CD4-positive, CD25-positive, alpha-beta regulatory T cell (primary cell): ENCODE measurements at regions not wholly inside any gene's neighbourhood (a gene's known extent, or its start where the extent isn't known, plus 50 kb on each side); places are given as distances from the start of the nearest gene placed in this dataset.

Source experiments
- ATAC-seq, 2 donors: fragments of 150-1000 bp; cut with Tn5 transposase; one replicate each; pipeline ENCODE4 v1.10.0; 2021; ENCODE audit warnings: low read depth in 2 of 2, moderate number of reproducible peaks in 2 of 2, moderate library complexity in 1 of 2
- DNase-seq, 3 donors: peaks; one replicate each; pipeline versions ENCODE4 v3.0.0 to v3.0.0-alpha.2; 2012 to 2022; ENCODE audit warnings: mixed read lengths in 1 of 3
- H3K27ac ChIP-seq: one replicate; pipeline ENCODE4 v1.7.0; 2013; ENCODE audit warnings: mild to moderate bottlenecking, low read length; ENCODE audit not compliant: insufficient read depth, poor library complexity, severe bottlenecking
- H3K27me3 ChIP-seq: one replicate; pipeline ENCODE4 v1.7.0; 2013; ENCODE audit warnings: low read length; ENCODE audit not compliant: control insufficient read depth, insufficient read depth
- H3K36me3 ChIP-seq: one replicate; pipeline ENCODE4 v1.7.0; 2013; ENCODE audit warnings: mild to moderate bottlenecking, low read length, moderate library complexity; ENCODE audit not compliant: control insufficient read depth, insufficient read depth
- H3K4me1 ChIP-seq: 2 replicates; pipeline ENCODE4 v1.7.0; 2013; ENCODE audit warnings: mild to moderate bottlenecking, low read length; ENCODE audit not compliant: insufficient read depth, control insufficient read depth, poor library complexity, severe bottlenecking
- H3K4me3 ChIP-seq: one replicate; pipeline ENCODE4 v1.7.0; 2013; ENCODE audit warnings: low read depth, mild to moderate bottlenecking, low read length, moderate library complexity
- H3K9me3 ChIP-seq, 2 experiments: 1 replicate in 1 of 2; 2 replicates in 1 of 2; pipeline ENCODE4 v1.7.0; 2013; ENCODE audit warnings: low read length in 2 of 2, mild to moderate bottlenecking in 1 of 2, moderate library complexity in 1 of 2; ENCODE audit not compliant: control insufficient read depth in 2 of 2
- H3K27ac Mint-ChIP-seq, 3 donors: one replicate each; pipeline ENCODE4 v1.8.0; 2020 to 2022; ENCODE audit warnings: mild to moderate bottlenecking in 3 of 3, mixed read lengths in 3 of 3, moderate library complexity in 2 of 3
- H3K27me3 Mint-ChIP-seq: one replicate; pipeline ENCODE4 v1.8.0; 2022; ENCODE audit warnings: mild to moderate bottlenecking, mixed read lengths
- H3K36me3 Mint-ChIP-seq: one replicate; pipeline ENCODE4 v1.8.0; 2020; ENCODE audit warnings: mixed read lengths
- H3K4me1 Mint-ChIP-seq, 4 donors: one replicate each; pipeline ENCODE4 v1.8.0; 2020 to 2022; ENCODE audit warnings: mixed read lengths in 4 of 4, mild to moderate bottlenecking in 1 of 4
- H3K4me3 Mint-ChIP-seq, 4 donors: one replicate each; pipeline ENCODE4 v1.8.0; 2020 to 2022; ENCODE audit warnings: mild to moderate bottlenecking in 4 of 4, mixed read lengths in 4 of 4, moderate library complexity in 3 of 4
- H3K9me3 Mint-ChIP-seq, 7 donors: one replicate each; pipeline ENCODE4 v1.8.0; 2020 to 2022; ENCODE audit warnings: mixed read lengths in 7 of 7, mild to moderate bottlenecking in 3 of 7, moderate library complexity in 2 of 7

GRCh38 chr16:35725949-35726348 is 2266.5 kb downstream of the TP53TG3F start:
- DNase-seq, result no peak
- no peak overlapping the region for H3K27ac ChIP-seq
- Mint-ChIP-seq H3K9me3 (peaks cover 2 to 76% (median 24%) of the 10 kb centered on the region in 7 donors), H3K27me3 (no peaks in the 10 kb centered on the region), H3K27ac (no peak overlapping the region), H3K4me1 (no peaks in the 10 kb centered on the region), H3K36me3 (no peaks in the 10 kb centered on the region), H3K4me3 (no peak overlapping the region)
- no peaks in the 10 kb centered on the region for H3K4me1 ChIP-seq
- no peaks in the 10 kb centered on the region for H3K27me3 ChIP-seq
- H3K4me3 ChIP-seq, result no peak overlapping the region
- ATAC-seq, result no peak
- H3K9me3 ChIP-seq, result peaks cover 15 to 89% of the 10 kb centered on the region in 2 experiments
- no peaks in the 10 kb centered on the region for H3K36me3 ChIP-seq

GRCh38 chr16:35730251-35730650 is 2270.8 kb downstream of the TP53TG3F start:
- H3K27ac Mint-ChIP-seq, result no peak overlapping the region
- H3K36me3 Mint-ChIP-seq, result no peaks in the 10 kb centered on the region
- H3K4me3 Mint-ChIP-seq, result no peak overlapping the region
- no peak overlapping the region for H3K27ac ChIP-seq
- no peaks in the 10 kb centered on the region for H3K27me3 ChIP-seq
- no peak overlapping the region for H3K4me3 ChIP-seq
- peaks cover 4 to 65% (median 24%) of the 10 kb centered on the region in 7 donors for H3K9me3 Mint-ChIP-seq
- H3K9me3 ChIP-seq, result peaks cover 5 to 92% of the 10 kb centered on the region in 2 experiments
- DNase-seq, result no peak
- no peaks in the 10 kb centered on the region for H3K27me3 Mint-ChIP-seq
- H3K4me1 Mint-ChIP-seq, result no peaks in the 10 kb centered on the region
- H3K4me1 ChIP-seq, result no peaks in the 10 kb centered on the region
- no peaks in the 10 kb centered on the region for H3K36me3 ChIP-seq
- ATAC-seq, result no peak

- Histone ChIP-seq H3K4me3 (no peak overlapping the region), H3K27ac (no peak overlapping the region), H3K9me3 (peaks cover 5 to 92% of the 10 kb centered on the region in 2 experiments), H3K27me3 (no peaks in the 10 kb centered on the region), H3K36me3 (no peaks in the 10 kb centered on the region), H3K4me1 (no peaks in the 10 kb centered on the region)
- H3K27me3 Mint-ChIP-seq, result no peaks in the 10 kb centered on the region
- H3K4me3 Mint-ChIP-seq, result no peak overlapping the region
- peaks cover 0 to 2% (median 0%) of the 10 kb centered on the region in 4 donors for H3K4me1 Mint-ChIP-seq
- peaks cover 4 to 66% (median 25%) of the 10 kb centered on the region in 7 donors for H3K9me3 Mint-ChIP-seq
- ATAC-seq (no peak), DNase-seq (no peak)
- H3K27ac Mint-ChIP-seq, result no peak overlapping the region
- no peaks in the 10 kb centered on the region for H3K36me3 Mint-ChIP-seq
Observed at GRCh38 chr16:35731341-35732040, 2272.1 kb downstream of the TP53TG3F start.

- peaks cover 4 to 64% (median 26%) of the 10 kb centered on the region in 7 donors for H3K9me3 Mint-ChIP-seq
- H3K4me1 Mint-ChIP-seq, result peaks cover 0 to 3% (median 0%) of the 10 kb centered on the region in 4 donors
- peaks cover 4 to 89% of the 10 kb centered on the region in 2 experiments for H3K9me3 ChIP-seq
- no peaks in the 10 kb centered on the region for H3K36me3 ChIP-seq
- no peaks in the 10 kb centered on the region for H3K27me3 ChIP-seq
- no peak overlapping the region for H3K4me3 Mint-ChIP-seq
- H3K27ac ChIP-seq, result no peak overlapping the region
- ATAC-seq (no peak), DNase-seq (no peak)
- H3K36me3 Mint-ChIP-seq, result no peaks in the 10 kb centered on the region
- no peak overlapping the region for H3K4me3 ChIP-seq
- no peak overlapping the region for H3K27ac Mint-ChIP-seq
- no peaks in the 10 kb centered on the region for H3K27me3 Mint-ChIP-seq
- H3K4me1 ChIP-seq, result no peaks in the 10 kb centered on the region
Observed at GRCh38 chr16:35732046-35732810, 2272.8 kb downstream of the TP53TG3F start.

- H3K36me3 Mint-ChIP-seq, result peaks cover 3% of the 10 kb centered on the region
- no peaks in the 10 kb centered on the region for H3K27me3 Mint-ChIP-seq
- H3K27me3 ChIP-seq, result no peaks in the 10 kb centered on the region
- no peak overlapping the region for H3K27ac ChIP-seq
- no peak overlapping the region for H3K27ac Mint-ChIP-seq
- H3K4me1 Mint-ChIP-seq, result peaks cover 0 to 3% (median 0%) of the 10 kb centered on the region in 4 donors
- no peaks in the 10 kb centered on the region for H3K36me3 ChIP-seq
- ATAC-seq, result no peak
- no peaks in the 10 kb centered on the region for H3K4me1 ChIP-seq
- H3K4me3 Mint-ChIP-seq, result no peak overlapping the region
- H3K9me3 ChIP-seq, result peaks cover 6 to 90% of the 10 kb centered on the region in 2 experiments
- peaks cover 5 to 62% (median 31%) of the 10 kb centered on the region in 7 donors for H3K9me3 Mint-ChIP-seq
- DNase-seq, result no peak
- H3K4me3 ChIP-seq, result no peak overlapping the region
Observed at GRCh38 chr16:35733278-35733965, 2274.0 kb downstream of the TP53TG3F start.

GRCh38 chr16:35733971-35734702 is 2274.7 kb downstream of the TP53TG3F start:
- Histone ChIP-seq H3K27ac (no peak overlapping the region), H3K27me3 (no peaks in the 10 kb centered on the region), H3K36me3 (no peaks in the 10 kb centered on the region), H3K9me3 (peaks cover 9 to 89% of the 10 kb centered on the region in 2 experiments), H3K4me1 (no peaks in the 10 kb centered on the region), H3K4me3 (no peak overlapping the region)
- Mint-ChIP-seq H3K4me1 (peaks cover 0 to 3% (median 0%) of the 10 kb centered on the region in 4 donors), H3K36me3 (peaks cover 3% of the 10 kb centered on the region), H3K27ac (no peak overlapping the region), H3K27me3 (no peaks in the 10 kb centered on the region), H3K4me3 (no peak overlapping the region), H3K9me3 (peaks cover 6 to 62% (median 35%) of the 10 kb centered on the region in 7 donors)
- DNase-seq (no peak), ATAC-seq (no peak)

- Mint-ChIP-seq H3K9me3 (peaks cover 6 to 62% (median 36%) of the 10 kb centered on the region in 7 donors), H3K27me3 (no peaks in the 10 kb centered on the region), H3K36me3 (peaks cover 3% of the 10 kb centered on the region), H3K27ac (no peak overlapping the region), H3K4me3 (no peak overlapping the region), H3K4me1 (peaks cover 0 to 3% (median 0%) of the 10 kb centered on the region in 4 donors)
- Histone ChIP-seq H3K4me3 (no peak overlapping the region), H3K27ac (no peak overlapping the region), H3K36me3 (no peaks in the 10 kb centered on the region), H3K4me1 (no peaks in the 10 kb centered on the region), H3K27me3 (no peaks in the 10 kb centered on the region), H3K9me3 (peaks cover 12 to 89% of the 10 kb centered on the region in 2 experiments)
- no peak for DNase-seq
- ATAC-seq, result no peak
Observed at GRCh38 chr16:35734728-35735402, 2275.5 kb downstream of the TP53TG3F start.
